Liver (tissue), 8 donors: ENCODE measurements at regions not wholly inside any gene's neighbourhood (a gene's known extent, or its start where the extent isn't known, plus 50 kb on each side); places are given as distances from the start of the nearest gene placed in this dataset.
A peak's percentile ranks its signal among the peaks of the same experiment; 100 is the strongest.

Experiments
- DNase-seq: peaks from one replicate; pipeline ENCODE4 v3.0.0-alpha.2; 2017; ENCODE audit warnings: low spot score
- H3K27ac ChIP-seq, 2 donors: one replicate each; pipeline ENCODE4 v1.7.0; 2013; ENCODE audit warnings: inconsistent platforms in 2 of 2, low read length in 2 of 2, control low read depth in 1 of 2, low read depth in 1 of 2, mild to moderate bottlenecking in 1 of 2
- H3K27me3 ChIP-seq, 4 donors: one replicate each; pipeline versions ENCODE4 v1.6.1 to v1.7.0; 2013; ENCODE audit warnings: low read length in 3 of 4, inconsistent platforms in 1 of 4, mild to moderate bottlenecking in 1 of 4, moderate library complexity in 1 of 4; ENCODE audit not compliant: control insufficient read depth in 4 of 4, insufficient read depth in 4 of 4
- H3K36me3 ChIP-seq, 4 donors: one replicate each; pipeline versions ENCODE4 v1.6.1 to v1.7.0; 2013; ENCODE audit warnings: low read length in 3 of 4, mild to moderate bottlenecking in 3 of 4, low read depth in 1 of 4, moderate library complexity in 1 of 4; ENCODE audit not compliant: control insufficient read depth in 4 of 4, insufficient read depth in 3 of 4
- H3K4me1 ChIP-seq, 4 donors: one replicate each; pipeline versions ENCODE4 v1.6.1 to v1.7.0; 2013; ENCODE audit warnings: low read length in 3 of 4, mild to moderate bottlenecking in 3 of 4, moderate library complexity in 1 of 4; ENCODE audit not compliant: control insufficient read depth in 4 of 4, insufficient read depth in 4 of 4
- H3K4me3 ChIP-seq, 3 donors: one replicate each; pipeline versions ENCODE4 v1.6.1 to v1.7.0; 2013; ENCODE audit warnings: low read length in 3 of 3, control low read depth in 1 of 3, low read depth in 1 of 3, mild to moderate bottlenecking in 1 of 3
- H3K9ac ChIP-seq, 2 donors: one replicate each; pipeline ENCODE4 v1.7.0; 2013; ENCODE audit warnings: low read length in 2 of 2, mild to moderate bottlenecking in 2 of 2, moderate library complexity in 2 of 2, control low read depth in 1 of 2, low read depth in 1 of 2
- H3K9me3 ChIP-seq, 4 donors: one replicate each; pipeline versions ENCODE4 v1.6.1 to v1.7.0; 2013; ENCODE audit warnings: low read length in 3 of 4; ENCODE audit not compliant: control insufficient read depth in 4 of 4
- ATF3 ChIP-seq: IDR thresholded peaks from 2 replicates; pipeline ENCODE4 v1.6.1; 2016; ENCODE audit warnings: antibody characterized with exemption
- EGR1 ChIP-seq, 2 donors: IDR thresholded peaks; 2 replicates each; pipeline ENCODE4 v1.6.1; 2016 to 2018; ENCODE audit warnings: antibody characterized with exemption in 2 of 2, low read depth in 2 of 2
- FOXA1 ChIP-seq: IDR thresholded peaks from 2 replicates; pipeline ENCODE4 v1.6.1; 2016; ENCODE audit warnings: antibody characterized with exemption
- FOXA2 ChIP-seq: IDR thresholded peaks from 2 replicates; pipeline ENCODE4 v1.6.1; 2016; ENCODE audit warnings: antibody characterized with exemption
- GABPA ChIP-seq, 2 donors: IDR thresholded peaks in 1 of 2; conservative IDR thresholded peaks in 1 of 2; 2 replicates each; pipeline ENCODE4 v1.6.1; 2016; ENCODE audit warnings: antibody characterized with exemption in 2 of 2, mild to moderate bottlenecking in 1 of 2, moderate library complexity in 1 of 2
- HNF4A ChIP-seq, 2 donors: conservative IDR thresholded peaks; 2 replicates each; pipeline ENCODE4 v1.6.1; 2016; ENCODE audit warnings: antibody characterized with exemption in 2 of 2, mild to moderate bottlenecking in 2 of 2
- HNF4G ChIP-seq: IDR thresholded peaks from 2 replicates; pipeline ENCODE4 v1.6.1; 2016; ENCODE audit warnings: antibody characterized with exemption
- JUND ChIP-seq, 2 donors: IDR thresholded peaks; 2 replicates each; pipeline ENCODE4 v1.6.1; 2016; ENCODE audit warnings: antibody characterized with exemption in 2 of 2
- MAX ChIP-seq: IDR thresholded peaks from 2 replicates; pipeline ENCODE4 v1.6.1; 2016; ENCODE audit warnings: antibody characterized with exemption
- NR2F2 ChIP-seq: IDR thresholded peaks from 2 replicates; pipeline ENCODE4 v1.6.1; 2016; ENCODE audit warnings: antibody characterized with exemption
- RAD21 ChIP-seq, 2 donors: IDR thresholded peaks; 2 replicates each; pipeline ENCODE4 v1.6.1; 2016; ENCODE audit warnings: antibody characterized with exemption in 2 of 2, mild to moderate bottlenecking in 2 of 2
- RXRA ChIP-seq, 2 donors: IDR thresholded peaks; 2 replicates each; pipeline ENCODE4 v1.6.1; 2017 to 2018; ENCODE audit warnings: antibody characterized with exemption in 2 of 2, mild to moderate bottlenecking in 1 of 2
- SP1 ChIP-seq: IDR thresholded peaks from 2 replicates; pipeline ENCODE4 v1.6.1; 2018; ENCODE audit warnings: antibody characterized with exemption, mild to moderate bottlenecking
- TAF1 ChIP-seq: conservative IDR thresholded peaks from 2 replicates; pipeline ENCODE4 v1.6.1; 2016; ENCODE audit warnings: antibody characterized with exemption, mild to moderate bottlenecking
- YY1 ChIP-seq: IDR thresholded peaks from 2 replicates; pipeline ENCODE4 v1.6.1; 2016; ENCODE audit warnings: antibody characterized with exemption, mild to moderate bottlenecking
- WGBS: extraction: QIAGEN DNeasy Blood & Tissue Kit; methylation state at CpG from one replicate; pipeline ENCODE4 v1.1.7; 2013; 5-methylcytosine and 5-hydroxymethylcytosine counted together
- TF ChIP-seq, protein P1 (sequence below): fragments of 150-350 bp; IDR thresholded peaks from 2 replicates; pipeline ENCODE4 v1.5.1; 2017; ENCODE audit warnings: improper control_type of control experiment, low read depth, low read length; ENCODE audit not compliant: missing input control
- TF ChIP-seq, protein P2 (sequence below): IDR thresholded peaks from 2 replicates; pipeline ENCODE4 v1.6.1; 2016; ENCODE audit warnings: antibody characterized with exemption
- TF ChIP-seq, protein P3 (sequence below): IDR thresholded peaks from 2 replicates; pipeline ENCODE4 v1.6.1; 2016; ENCODE audit warnings: antibody characterized with exemption, mild to moderate bottlenecking
- donor health status: healthy.
- donor health status: healthy.
- donor health status: healthy.
- donor health status: healthy.
- donor health status: healthy.

DNA sequence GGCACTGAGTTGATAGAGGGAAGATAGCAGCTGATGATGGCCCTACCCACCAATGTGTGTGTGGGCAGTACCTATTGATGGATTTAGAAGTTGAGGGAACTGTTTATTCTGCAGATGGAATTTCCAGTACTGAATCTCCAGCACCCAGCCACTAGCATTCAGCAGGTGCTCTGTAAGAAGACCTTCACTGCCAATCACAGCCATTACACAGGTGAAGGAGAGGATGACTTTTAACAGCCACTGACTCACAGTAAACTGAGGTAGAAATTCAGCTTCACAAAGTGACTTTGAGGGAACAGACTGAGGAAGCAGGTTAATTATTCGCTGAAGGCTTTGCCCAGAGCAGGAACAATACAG, 107.8 kb downstream of the GGTLC2 start:
- Histone ChIP-seq H3K4me3 (no peak overlapping the region), H3K4me1 (peaks cover 9 to 20% (median 16%) of the 10 kb centered on the region in 4 donors), H3K27ac (peak overlapping the region; percentile 72 to 79), H3K9ac (no peak overlapping the region), H3K27me3 (no peaks in the 10 kb centered on the region), H3K9me3 (no peaks in the 10 kb centered on the region), H3K36me3 (no peaks in the 10 kb centered on the region)
- WGBS = 92% methylated on average over 1 of the region's 1 CpG
- TF ChIP-seq RXRA (IDR thresholded peaks at IDR 0.05) (no peak), GABPA (IDR thresholded peaks at IDR 0.05 in 1 of 2, conservative IDR thresholded peaks at IDR 0.05 in 1 of 2) (no peak), MAX (no peak), EGR1 (IDR thresholded peaks at IDR 0.05; ENCODE audit: low read depth in 2 of 2) (no peak), JUND (IDR thresholded peaks at IDR 0.05) (no peak), FOXA1 (no peak), YY1 (no peak)
- DNase-seq = no peak

- Histone ChIP-seq H3K27ac (peak overlapping the region; percentile 72 to 79), H3K9ac (no peak overlapping the region), H3K4me3 (no peak overlapping the region), H3K9me3 (no peaks in the 10 kb centered on the region), H3K27me3 (no peaks in the 10 kb centered on the region), H3K4me1 (peaks cover 9 to 20% (median 16%) of the 10 kb centered on the region in 4 donors), H3K36me3 (no peaks in the 10 kb centered on the region)
- 64% methylated on average over 12 of the region's 12 CpGs for WGBS
- no peak for DNase-seq
- TF ChIP-seq, protein P1, sequence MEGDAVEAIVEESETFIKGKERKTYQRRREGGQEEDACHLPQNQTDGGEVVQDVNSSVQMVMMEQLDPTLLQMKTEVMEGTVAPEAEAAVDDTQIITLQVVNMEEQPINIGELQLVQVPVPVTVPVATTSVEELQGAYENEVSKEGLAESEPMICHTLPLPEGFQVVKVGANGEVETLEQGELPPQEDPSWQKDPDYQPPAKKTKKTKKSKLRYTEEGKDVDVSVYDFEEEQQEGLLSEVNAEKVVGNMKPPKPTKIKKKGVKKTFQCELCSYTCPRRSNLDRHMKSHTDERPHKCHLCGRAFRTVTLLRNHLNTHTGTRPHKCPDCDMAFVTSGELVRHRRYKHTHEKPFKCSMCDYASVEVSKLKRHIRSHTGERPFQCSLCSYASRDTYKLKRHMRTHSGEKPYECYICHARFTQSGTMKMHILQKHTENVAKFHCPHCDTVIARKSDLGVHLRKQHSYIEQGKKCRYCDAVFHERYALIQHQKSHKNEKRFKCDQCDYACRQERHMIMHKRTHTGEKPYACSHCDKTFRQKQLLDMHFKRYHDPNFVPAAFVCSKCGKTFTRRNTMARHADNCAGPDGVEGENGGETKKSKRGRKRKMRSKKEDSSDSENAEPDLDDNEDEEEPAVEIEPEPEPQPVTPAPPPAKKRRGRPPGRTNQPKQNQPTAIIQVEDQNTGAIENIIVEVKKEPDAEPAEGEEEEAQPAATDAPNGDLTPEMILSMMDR = no peak
- TF ChIP-seq NR2F2 (no peak), GABPA (IDR thresholded peaks at IDR 0.05 in 1 of 2, conservative IDR thresholded peaks at IDR 0.05 in 1 of 2) (peak in 1 of 2 donors; percentile 48), FOXA2 (peak; percentile 42), HNF4A (conservative IDR thresholded peaks at IDR 0.05) (peak; percentile 11 to 55), RXRA (IDR thresholded peaks at IDR 0.05) (peak in 1 of 2 donors; percentile 75), RAD21 (IDR thresholded peaks at IDR 0.05) (no peak), ATF3 (no peak), FOXA1 (peak; percentile 56), SP1 (peak; percentile 36), HNF4G (no peak), EGR1 (IDR thresholded peaks at IDR 0.05; ENCODE audit: low read depth in 2 of 2) (peak in 1 of 2 donors; percentile 50), JUND (IDR thresholded peaks at IDR 0.05) (peak; percentile 66 to 88), TAF1 (no peak), YY1 (peak; percentile 59), MAX (peak; percentile 99)
- TF ChIP-seq, protein P2, sequence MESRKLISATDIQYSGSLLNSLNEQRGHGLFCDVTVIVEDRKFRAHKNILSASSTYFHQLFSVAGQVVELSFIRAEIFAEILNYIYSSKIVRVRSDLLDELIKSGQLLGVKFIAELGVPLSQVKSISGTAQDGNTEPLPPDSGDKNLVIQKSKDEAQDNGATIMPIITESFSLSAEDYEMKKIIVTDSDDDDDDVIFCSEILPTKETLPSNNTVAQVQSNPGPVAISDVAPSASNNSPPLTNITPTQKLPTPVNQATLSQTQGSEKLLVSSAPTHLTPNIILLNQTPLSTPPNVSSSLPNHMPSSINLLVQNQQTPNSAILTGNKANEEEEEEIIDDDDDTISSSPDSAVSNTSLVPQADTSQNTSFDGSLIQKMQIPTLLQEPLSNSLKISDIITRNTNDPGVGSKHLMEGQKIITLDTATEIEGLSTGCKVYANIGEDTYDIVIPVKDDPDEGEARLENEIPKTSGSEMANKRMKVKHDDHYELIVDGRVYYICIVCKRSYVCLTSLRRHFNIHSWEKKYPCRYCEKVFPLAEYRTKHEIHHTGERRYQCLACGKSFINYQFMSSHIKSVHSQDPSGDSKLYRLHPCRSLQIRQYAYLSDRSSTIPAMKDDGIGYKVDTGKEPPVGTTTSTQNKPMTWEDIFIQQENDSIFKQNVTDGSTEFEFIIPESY = peak; percentile 54
- TF ChIP-seq, protein P3, sequence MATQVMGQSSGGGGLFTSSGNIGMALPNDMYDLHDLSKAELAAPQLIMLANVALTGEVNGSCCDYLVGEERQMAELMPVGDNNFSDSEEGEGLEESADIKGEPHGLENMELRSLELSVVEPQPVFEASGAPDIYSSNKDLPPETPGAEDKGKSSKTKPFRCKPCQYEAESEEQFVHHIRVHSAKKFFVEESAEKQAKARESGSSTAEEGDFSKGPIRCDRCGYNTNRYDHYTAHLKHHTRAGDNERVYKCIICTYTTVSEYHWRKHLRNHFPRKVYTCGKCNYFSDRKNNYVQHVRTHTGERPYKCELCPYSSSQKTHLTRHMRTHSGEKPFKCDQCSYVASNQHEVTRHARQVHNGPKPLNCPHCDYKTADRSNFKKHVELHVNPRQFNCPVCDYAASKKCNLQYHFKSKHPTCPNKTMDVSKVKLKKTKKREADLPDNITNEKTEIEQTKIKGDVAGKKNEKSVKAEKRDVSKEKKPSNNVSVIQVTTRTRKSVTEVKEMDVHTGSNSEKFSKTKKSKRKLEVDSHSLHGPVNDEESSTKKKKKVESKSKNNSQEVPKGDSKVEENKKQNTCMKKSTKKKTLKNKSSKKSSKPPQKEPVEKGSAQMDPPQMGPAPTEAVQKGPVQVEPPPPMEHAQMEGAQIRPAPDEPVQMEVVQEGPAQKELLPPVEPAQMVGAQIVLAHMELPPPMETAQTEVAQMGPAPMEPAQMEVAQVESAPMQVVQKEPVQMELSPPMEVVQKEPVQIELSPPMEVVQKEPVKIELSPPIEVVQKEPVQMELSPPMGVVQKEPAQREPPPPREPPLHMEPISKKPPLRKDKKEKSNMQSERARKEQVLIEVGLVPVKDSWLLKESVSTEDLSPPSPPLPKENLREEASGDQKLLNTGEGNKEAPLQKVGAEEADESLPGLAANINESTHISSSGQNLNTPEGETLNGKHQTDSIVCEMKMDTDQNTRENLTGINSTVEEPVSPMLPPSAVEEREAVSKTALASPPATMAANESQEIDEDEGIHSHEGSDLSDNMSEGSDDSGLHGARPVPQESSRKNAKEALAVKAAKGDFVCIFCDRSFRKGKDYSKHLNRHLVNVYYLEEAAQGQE = no peak
Measured at GRCh38 chr22:22752556-22753477, 108.4 kb downstream of the GGTLC2 start.
